OCI-LY7 (cell line): ENCODE measurements at regions not wholly inside any gene's neighbourhood (a gene's known extent, or its start where the extent isn't known, plus 50 kb on each side); places are given as distances from the start of the nearest gene placed in this dataset. TPM values are rescaled to one million over a fixed set of nuclear protein-coding genes. Genes with fewer than 3 reads are reported as not detected.

ENCODE experiments used
- BruUV-seq: library from RNA; stranded (reverse); fragments of 400-500 nt; replicated peaks from 2 replicates; lab custom pipeline; 2021; lab: Mats Ljungman, UMichigan
- CTCF ChIA-PET: fragments of 300-600 bp; sonication (Branson Sonifier 250); formaldehyde crosslinking; loops from one replicate; lab custom pipeline; 2022; ENCODE audit warnings: antibody characterized with exemption; ENCODE audit not compliant: unreplicated experiment; lab: Charles Lee
- POLR2A ChIA-PET: fragments of 300-600 bp; sonication (Branson Sonifier 250); formaldehyde crosslinking; loops from one replicate; lab custom pipeline; 2022; ENCODE audit warnings: antibody characterized with exemption; lab: Charles Lee
- DNase-seq: peaks from one replicate; pipeline ENCODE4 v3.0.0-alpha.2; 2015; ENCODE audit warnings: low spot score
- H2AFZ ChIP-seq: fragments of 200-600 bp; sonication (generic), shearing (Covaris generic); 2 replicates; pipeline ENCODE4 v1.6.1; 2014; ENCODE audit warnings: mild to moderate bottlenecking, antibody characterized with exemption, low read length, moderate library complexity
- H3K27ac ChIP-seq: fragments of 200-600 bp; sonication (generic); 2 replicates; pipeline ENCODE4 v1.5.1; 2014; ENCODE audit warnings: mixed run types, low read depth, mild to moderate bottlenecking, moderate library complexity, low read length, inconsistent platforms; ENCODE audit not compliant: poor library complexity, severe bottlenecking
- H3K36me3 ChIP-seq: fragments of 200-600 bp; sonication (generic); 2 replicates; pipeline ENCODE4 v1.6.1; 2014; ENCODE audit warnings: mild to moderate bottlenecking, antibody characterized with exemption, low read length, moderate library complexity, mixed read lengths; ENCODE audit not compliant: insufficient read depth
- H3K4me1 ChIP-seq: fragments of 200-600 bp; sonication (generic); 2 replicates; pipeline ENCODE4 v1.5.1; 2014; ENCODE audit warnings: mild to moderate bottlenecking, low read length; ENCODE audit not compliant: insufficient read depth, poor library complexity, severe bottlenecking
- H3K4me2 ChIP-seq: fragments of 200-600 bp; sonication (generic); 2 replicates; pipeline ENCODE4 v1.6.1; 2014; ENCODE audit warnings: mild to moderate bottlenecking, low read length
- H3K4me3 ChIP-seq: fragments of 200-600 bp; sonication (generic); 2 replicates; pipeline ENCODE4 v1.5.1; 2014; ENCODE audit warnings: mild to moderate bottlenecking, low read depth, low read length; ENCODE audit not compliant: poor library complexity, severe bottlenecking
- H3K79me2 ChIP-seq: fragments of 200-600 bp; sonication (generic); 2 replicates; pipeline ENCODE4 v1.6.1; 2016; ENCODE audit warnings: low read depth, mild to moderate bottlenecking, low read length, moderate library complexity, mixed read lengths; ENCODE audit not compliant: insufficient read depth
- H3K9me2 ChIP-seq: fragments of 200-600 bp; sonication (generic); 2 replicates; pipeline ENCODE4 v1.6.1; 2016; ENCODE audit warnings: mild to moderate bottlenecking, low read length, mixed read lengths; ENCODE audit not compliant: insufficient read depth
- H3K9me3 ChIP-seq: fragments of 200-600 bp; sonication (generic); 2 replicates; pipeline ENCODE4 v1.6.1; 2014; ENCODE audit warnings: mild to moderate bottlenecking, mixed run types, low read length, mixed read lengths
- H4K20me1 ChIP-seq: fragments of 200-600 bp; sonication (generic); 2 replicates; pipeline ENCODE4 v1.6.1; 2014; ENCODE audit warnings: mild to moderate bottlenecking, antibody characterized with exemption, low read length, moderate library complexity, mixed read lengths; ENCODE audit not compliant: insufficient read depth
- EZH2phosphoT487 ChIP-seq: fragments of 200-600 bp; sonication (generic); IDR thresholded peaks from 2 replicates; pipeline ENCODE4 v1.6.1; 2018; ENCODE audit warnings: low read depth, borderline replicate concordance, mild to moderate bottlenecking, mixed run types, antibody characterized with exemption, low read length, moderate library complexity, mixed read lengths
- intact Hi-C: fragments of 100-400 bp; cut with micrococcal nuclease; formaldehyde crosslinking; loops from one replicate; pipeline ENCODE4 v1.10.0; 2022; ENCODE audit not compliant: unreplicated experiment
- small RNA-seq: library from RNA; depleted of rRNA; stranded (forward); fragments of <200 nt; gene quantifications from one replicate; pipeline ENCODE3, GENCODE V24; 2014
- TF ChIP-seq, protein P1 (sequence below): fragments of 200-600 bp; sonication (generic); conservative IDR thresholded peaks from 2 replicates; pipeline ENCODE4 v1.5.1; 2014; ENCODE audit warnings: mild to moderate bottlenecking, antibody characterized with exemption, low read length, moderate library complexity, mixed read lengths

- Histone ChIP-seq H3K4me3 (no peak overlapping the region), H3K9me3 (no peaks in the 10 kb centered on the region), H4K20me1 (no peaks in the 10 kb centered on the region), H3K27ac (no peak overlapping the region), H3K4me2 (no peak overlapping the region), H3K4me1 (no peaks in the 10 kb centered on the region), H2AFZ (no peak overlapping the region), H3K9me2 (no peaks in the 10 kb centered on the region), H3K79me2 (no peaks in the 10 kb centered on the region), H3K36me3 (no peaks in the 10 kb centered on the region)
- ChIA-PET POLR2A (no interaction called here), CTCF (no interaction called here)
- no peak for DNase-seq
- TF ChIP-seq, protein P1, sequence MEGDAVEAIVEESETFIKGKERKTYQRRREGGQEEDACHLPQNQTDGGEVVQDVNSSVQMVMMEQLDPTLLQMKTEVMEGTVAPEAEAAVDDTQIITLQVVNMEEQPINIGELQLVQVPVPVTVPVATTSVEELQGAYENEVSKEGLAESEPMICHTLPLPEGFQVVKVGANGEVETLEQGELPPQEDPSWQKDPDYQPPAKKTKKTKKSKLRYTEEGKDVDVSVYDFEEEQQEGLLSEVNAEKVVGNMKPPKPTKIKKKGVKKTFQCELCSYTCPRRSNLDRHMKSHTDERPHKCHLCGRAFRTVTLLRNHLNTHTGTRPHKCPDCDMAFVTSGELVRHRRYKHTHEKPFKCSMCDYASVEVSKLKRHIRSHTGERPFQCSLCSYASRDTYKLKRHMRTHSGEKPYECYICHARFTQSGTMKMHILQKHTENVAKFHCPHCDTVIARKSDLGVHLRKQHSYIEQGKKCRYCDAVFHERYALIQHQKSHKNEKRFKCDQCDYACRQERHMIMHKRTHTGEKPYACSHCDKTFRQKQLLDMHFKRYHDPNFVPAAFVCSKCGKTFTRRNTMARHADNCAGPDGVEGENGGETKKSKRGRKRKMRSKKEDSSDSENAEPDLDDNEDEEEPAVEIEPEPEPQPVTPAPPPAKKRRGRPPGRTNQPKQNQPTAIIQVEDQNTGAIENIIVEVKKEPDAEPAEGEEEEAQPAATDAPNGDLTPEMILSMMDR: no peak
- BruUV-seq: no TSS peak
- intact Hi-C loops: no loop called here
Observed at GRCh38 chrX:127390316-127390715, 570.8 kb downstream of the PRR32 start.

DNA sequence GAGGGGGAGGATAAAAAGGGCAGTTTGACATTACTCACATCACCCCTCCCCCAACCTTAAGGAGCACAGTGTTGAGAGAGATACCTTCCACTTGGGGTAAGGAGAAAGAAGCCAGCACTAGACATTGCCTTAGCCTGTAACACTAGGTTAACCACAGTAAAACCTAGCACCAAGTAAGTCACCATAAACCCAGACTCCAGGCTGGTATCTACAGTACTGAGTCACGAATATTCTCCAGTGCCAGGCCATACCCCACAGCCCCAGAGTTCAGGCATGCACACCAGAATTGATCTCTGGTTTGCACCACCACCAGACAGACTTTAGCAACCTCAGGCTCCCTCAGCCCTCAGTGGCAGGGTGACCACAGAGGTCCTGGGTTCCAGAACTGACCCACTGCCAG, 570.4 kb downstream of the PRR32 start:
- H3K36me3 ChIP-seq: no peaks in the 10 kb centered on the region
- H3K4me3 ChIP-seq: no peak overlapping the region
- DNase-seq: no peak
- intact Hi-C loops: no loop called here
- ChIA-PET CTCF (no interaction called here), POLR2A (no interaction called here)
- H3K27ac ChIP-seq: no peak overlapping the region
- H3K4me2 ChIP-seq: no peak overlapping the region
- TF ChIP-seq, protein P1: no peak
- no peak for TF ChIP-seq EZH2phosphoT487
- no peaks in the 10 kb centered on the region for H3K9me2 ChIP-seq
- no peak overlapping the region for H2AFZ ChIP-seq
- H3K4me1 ChIP-seq: no peaks in the 10 kb centered on the region
- no peaks in the 10 kb centered on the region for H3K9me3 ChIP-seq
- no peaks in the 10 kb centered on the region for H4K20me1 ChIP-seq
- no TSS peak for BruUV-seq
- no peaks in the 10 kb centered on the region for H3K79me2 ChIP-seq

Small RNA genes lying in the stretch of these regions (small RNA-seq; reads per million reads assigned to genes)
- not detected for gene AL662814.1
